ENCODE measurements at regions not wholly inside any gene's neighbourhood (a gene's known extent, or its start where the extent isn't known, plus 50 kb on each side); places are given as distances from the start of the nearest gene placed in this dataset.

DNA sequence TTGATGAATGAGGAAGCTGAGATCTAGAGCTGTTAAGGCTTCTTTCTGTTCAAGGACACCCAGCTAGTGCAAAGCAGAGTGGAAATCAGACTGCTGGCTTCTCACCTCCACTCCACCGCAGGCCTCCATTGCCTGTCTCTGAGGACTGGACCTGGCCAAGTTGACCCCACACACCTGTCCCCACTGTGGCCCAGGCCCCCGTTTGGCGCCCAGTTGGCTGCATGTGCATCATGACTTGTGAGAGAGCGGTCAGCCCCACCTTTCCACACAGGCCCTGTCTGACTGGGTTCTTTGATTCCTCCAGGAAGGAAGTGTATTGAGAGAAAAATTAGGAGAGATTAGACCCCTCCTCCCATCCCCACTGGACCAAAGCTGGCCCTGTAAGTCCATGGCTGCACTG, 206.3 kb upstream of the TLE3 start:
- TF ChIP-seq, protein P1, sequence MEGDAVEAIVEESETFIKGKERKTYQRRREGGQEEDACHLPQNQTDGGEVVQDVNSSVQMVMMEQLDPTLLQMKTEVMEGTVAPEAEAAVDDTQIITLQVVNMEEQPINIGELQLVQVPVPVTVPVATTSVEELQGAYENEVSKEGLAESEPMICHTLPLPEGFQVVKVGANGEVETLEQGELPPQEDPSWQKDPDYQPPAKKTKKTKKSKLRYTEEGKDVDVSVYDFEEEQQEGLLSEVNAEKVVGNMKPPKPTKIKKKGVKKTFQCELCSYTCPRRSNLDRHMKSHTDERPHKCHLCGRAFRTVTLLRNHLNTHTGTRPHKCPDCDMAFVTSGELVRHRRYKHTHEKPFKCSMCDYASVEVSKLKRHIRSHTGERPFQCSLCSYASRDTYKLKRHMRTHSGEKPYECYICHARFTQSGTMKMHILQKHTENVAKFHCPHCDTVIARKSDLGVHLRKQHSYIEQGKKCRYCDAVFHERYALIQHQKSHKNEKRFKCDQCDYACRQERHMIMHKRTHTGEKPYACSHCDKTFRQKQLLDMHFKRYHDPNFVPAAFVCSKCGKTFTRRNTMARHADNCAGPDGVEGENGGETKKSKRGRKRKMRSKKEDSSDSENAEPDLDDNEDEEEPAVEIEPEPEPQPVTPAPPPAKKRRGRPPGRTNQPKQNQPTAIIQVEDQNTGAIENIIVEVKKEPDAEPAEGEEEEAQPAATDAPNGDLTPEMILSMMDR (IDR thresholded peaks at IDR 0.05; ENCODE audit: insufficient read depth, low read length): no peak
- no peak for TF ChIP-seq SPI1 (IDR thresholded peaks at IDR 0.05; ENCODE audit: borderline replicate concordance, low read depth)
- no peak for TF ChIP-seq GABPA (IDR thresholded peaks at IDR 0.05; ENCODE audit: low read depth)
- TF ChIP-seq POLR2AphosphoS5 (IDR thresholded peaks at IDR 0.05; ENCODE audit: low read depth): no peak
- TF ChIP-seq, protein P2, sequence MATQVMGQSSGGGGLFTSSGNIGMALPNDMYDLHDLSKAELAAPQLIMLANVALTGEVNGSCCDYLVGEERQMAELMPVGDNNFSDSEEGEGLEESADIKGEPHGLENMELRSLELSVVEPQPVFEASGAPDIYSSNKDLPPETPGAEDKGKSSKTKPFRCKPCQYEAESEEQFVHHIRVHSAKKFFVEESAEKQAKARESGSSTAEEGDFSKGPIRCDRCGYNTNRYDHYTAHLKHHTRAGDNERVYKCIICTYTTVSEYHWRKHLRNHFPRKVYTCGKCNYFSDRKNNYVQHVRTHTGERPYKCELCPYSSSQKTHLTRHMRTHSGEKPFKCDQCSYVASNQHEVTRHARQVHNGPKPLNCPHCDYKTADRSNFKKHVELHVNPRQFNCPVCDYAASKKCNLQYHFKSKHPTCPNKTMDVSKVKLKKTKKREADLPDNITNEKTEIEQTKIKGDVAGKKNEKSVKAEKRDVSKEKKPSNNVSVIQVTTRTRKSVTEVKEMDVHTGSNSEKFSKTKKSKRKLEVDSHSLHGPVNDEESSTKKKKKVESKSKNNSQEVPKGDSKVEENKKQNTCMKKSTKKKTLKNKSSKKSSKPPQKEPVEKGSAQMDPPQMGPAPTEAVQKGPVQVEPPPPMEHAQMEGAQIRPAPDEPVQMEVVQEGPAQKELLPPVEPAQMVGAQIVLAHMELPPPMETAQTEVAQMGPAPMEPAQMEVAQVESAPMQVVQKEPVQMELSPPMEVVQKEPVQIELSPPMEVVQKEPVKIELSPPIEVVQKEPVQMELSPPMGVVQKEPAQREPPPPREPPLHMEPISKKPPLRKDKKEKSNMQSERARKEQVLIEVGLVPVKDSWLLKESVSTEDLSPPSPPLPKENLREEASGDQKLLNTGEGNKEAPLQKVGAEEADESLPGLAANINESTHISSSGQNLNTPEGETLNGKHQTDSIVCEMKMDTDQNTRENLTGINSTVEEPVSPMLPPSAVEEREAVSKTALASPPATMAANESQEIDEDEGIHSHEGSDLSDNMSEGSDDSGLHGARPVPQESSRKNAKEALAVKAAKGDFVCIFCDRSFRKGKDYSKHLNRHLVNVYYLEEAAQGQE (IDR thresholded peaks at IDR 0.05; ENCODE audit: insufficient replicate concordance, low read depth): no peak
- Histone ChIP-seq H3K4me3 (replicated peaks; ENCODE audit: insufficient read depth, low read length) (no peak overlapping the region), H3K27me3 (ENCODE audit: insufficient read depth, poor library complexity, severe bottlenecking) (no peaks in the 10 kb centered on the region), H3K27ac (replicated peaks) (no peak overlapping the region)
- no peak for DNase-seq (ENCODE audit: low read depth in 1 of 2, low spot score in 1 of 2)

DNA sequence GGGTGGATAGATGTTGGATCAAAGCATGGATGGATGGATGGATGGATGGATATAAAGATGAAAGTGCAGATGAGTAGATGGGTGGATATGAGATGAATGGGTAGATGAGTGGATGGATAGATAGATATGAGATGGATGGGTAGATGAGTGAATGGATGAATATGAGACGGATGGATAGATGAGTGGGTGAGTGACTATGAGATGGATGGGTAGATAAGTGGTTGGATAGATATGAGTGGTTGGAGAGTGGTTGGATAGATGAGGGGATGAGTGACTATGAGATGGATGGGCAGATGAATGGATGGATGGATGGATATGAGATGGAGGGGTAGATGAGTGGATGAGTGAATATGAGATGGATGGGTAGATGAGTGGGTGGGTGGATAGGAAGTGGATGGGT, 204.6 kb upstream of the TLE3 start:
- TF ChIP-seq, protein P2 (IDR thresholded peaks at IDR 0.05; ENCODE audit: insufficient replicate concordance, low read depth): no peak
- TF ChIP-seq, protein P1 (IDR thresholded peaks at IDR 0.05; ENCODE audit: insufficient read depth, low read length): no peak
- TF ChIP-seq GABPA (IDR thresholded peaks at IDR 0.05; ENCODE audit: low read depth) (no peak), SPI1 (IDR thresholded peaks at IDR 0.05; ENCODE audit: borderline replicate concordance, low read depth) (no peak), POLR2AphosphoS5 (IDR thresholded peaks at IDR 0.05; ENCODE audit: low read depth) (no peak)
- no peak for DNase-seq (ENCODE audit: low read depth in 1 of 2, low spot score in 1 of 2)
- H3K4me3 ChIP-seq (replicated peaks; ENCODE audit: insufficient read depth, low read length): no peak overlapping the region
- H3K27me3 ChIP-seq (ENCODE audit: insufficient read depth, poor library complexity, severe bottlenecking): no peaks in the 10 kb centered on the region
- no peak overlapping the region for H3K27ac ChIP-seq (replicated peaks)

DNA sequence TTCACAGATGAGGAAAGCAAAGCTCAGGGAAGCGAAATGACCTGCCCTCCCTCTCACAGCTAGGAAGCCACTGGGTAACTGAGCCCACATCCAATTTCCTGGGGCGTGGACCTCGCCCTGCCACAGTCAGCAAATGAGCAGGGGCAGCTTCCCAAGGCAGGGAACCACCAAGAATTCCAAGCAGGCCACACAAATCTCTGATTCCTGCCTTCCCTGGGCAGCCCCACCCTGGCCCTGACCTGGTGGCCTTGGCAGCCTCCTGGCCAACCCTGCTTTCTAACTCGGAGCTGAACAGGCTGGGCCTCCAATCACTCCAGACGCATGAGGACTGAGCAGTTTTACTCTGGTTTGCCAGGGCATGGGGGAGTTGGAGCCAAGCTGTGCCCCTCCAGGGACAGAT, 203.7 kb upstream of the TLE3 start:
- Histone ChIP-seq H3K27me3 (ENCODE audit: insufficient read depth, poor library complexity, severe bottlenecking) (no peaks in the 10 kb centered on the region), H3K4me3 (replicated peaks; ENCODE audit: insufficient read depth, low read length) (no peak overlapping the region), H3K27ac (replicated peaks) (no peak overlapping the region)
- no peak for DNase-seq (ENCODE audit: low read depth in 1 of 2, low spot score in 1 of 2)
- TF ChIP-seq, protein P1 (IDR thresholded peaks at IDR 0.05; ENCODE audit: insufficient read depth, low read length): no peak
- TF ChIP-seq GABPA (IDR thresholded peaks at IDR 0.05; ENCODE audit: low read depth) (no peak), POLR2AphosphoS5 (IDR thresholded peaks at IDR 0.05; ENCODE audit: low read depth) (no peak), SPI1 (IDR thresholded peaks at IDR 0.05; ENCODE audit: borderline replicate concordance, low read depth) (no peak)
- TF ChIP-seq, protein P2 (IDR thresholded peaks at IDR 0.05; ENCODE audit: insufficient replicate concordance, low read depth): no peak
